ENCODE measurements at regions not wholly inside any gene's neighbourhood (a gene's known extent, or its start where the extent isn't known, plus 50 kb on each side); places are given as distances from the start of the nearest gene placed in this dataset.

GRCh38 chr3:59185591-59186369, 136.0 kb upstream of the CFAP20DC start:
- TF ChIP-seq, protein P1, sequence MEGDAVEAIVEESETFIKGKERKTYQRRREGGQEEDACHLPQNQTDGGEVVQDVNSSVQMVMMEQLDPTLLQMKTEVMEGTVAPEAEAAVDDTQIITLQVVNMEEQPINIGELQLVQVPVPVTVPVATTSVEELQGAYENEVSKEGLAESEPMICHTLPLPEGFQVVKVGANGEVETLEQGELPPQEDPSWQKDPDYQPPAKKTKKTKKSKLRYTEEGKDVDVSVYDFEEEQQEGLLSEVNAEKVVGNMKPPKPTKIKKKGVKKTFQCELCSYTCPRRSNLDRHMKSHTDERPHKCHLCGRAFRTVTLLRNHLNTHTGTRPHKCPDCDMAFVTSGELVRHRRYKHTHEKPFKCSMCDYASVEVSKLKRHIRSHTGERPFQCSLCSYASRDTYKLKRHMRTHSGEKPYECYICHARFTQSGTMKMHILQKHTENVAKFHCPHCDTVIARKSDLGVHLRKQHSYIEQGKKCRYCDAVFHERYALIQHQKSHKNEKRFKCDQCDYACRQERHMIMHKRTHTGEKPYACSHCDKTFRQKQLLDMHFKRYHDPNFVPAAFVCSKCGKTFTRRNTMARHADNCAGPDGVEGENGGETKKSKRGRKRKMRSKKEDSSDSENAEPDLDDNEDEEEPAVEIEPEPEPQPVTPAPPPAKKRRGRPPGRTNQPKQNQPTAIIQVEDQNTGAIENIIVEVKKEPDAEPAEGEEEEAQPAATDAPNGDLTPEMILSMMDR (IDR thresholded peaks at IDR 0.05) = no peak
- no peak for TF ChIP-seq EP300 (IDR thresholded peaks at IDR 0.05)
